SIG-M5 treated with dmso at 0.1 percent for 504 hours (cell line): ENCODE measurements at regions not wholly inside any gene's neighbourhood (a gene's known extent, or its start where the extent isn't known, plus 50 kb on each side); places are given as distances from the start of the nearest gene placed in this dataset.
"Not testable (repeated sequence)": the region's sequence is repeated elsewhere in the genome, so short reads cannot be mapped to it uniquely, and the experiment has no call there.

Experiments
- DNase-seq: peaks from one replicate; lab custom pipeline; 2025; ENCODE audit not compliant: unreplicated experiment; lab: John Stamatoyannopoulos, UW

- DNase-seq: no peak
These were observed 404.4 kb downstream of the MAFB start for GRCh38 chr20:40284611-40285010.

GRCh38 chr20:40283689-40284088 lies 405.3 kb downstream of the MAFB start:
- DNase-seq: no peak

GRCh38 chr20:40282941-40283340 lies 406.1 kb downstream of the MAFB start:
- DNase-seq: no peak

- no peak for DNase-seq
These were observed 406.5 kb downstream of the MAFB start for GRCh38 chr20:40282541-40282940.

- no peak for DNase-seq
These were observed 408.4 kb downstream of the MAFB start for GRCh38 chr20:40280616-40281015.

GRCh38 chr20:40279390-40279789 lies 409.6 kb downstream of the MAFB start:
- peak; percentile 55 for DNase-seq

- DNase-seq: no peak
These were observed 410.4 kb downstream of the MAFB start for GRCh38 chr20:40278673-40279072.

- no peak for DNase-seq
These were observed 412.7 kb downstream of the MAFB start for GRCh38 chr20:40276301-40276700.

GRCh38 chr20:40275738-40276137 lies 413.3 kb downstream of the MAFB start:
- no peak for DNase-seq

- DNase-seq: no peak
These were observed 414.0 kb downstream of the MAFB start for GRCh38 chr20:40274912-40275533.

GRCh38 chr20:40269274-40269673 lies 419.8 kb downstream of the MAFB start:
- not testable (repeated sequence) for DNase-seq

- no peak for DNase-seq
These were observed 420.5 kb downstream of the MAFB start for GRCh38 chr20:40268321-40269075.

- no peak for DNase-seq
These were observed 423.1 kb downstream of the MAFB start for GRCh38 chr20:40265825-40266533.

- DNase-seq: no peak
These were observed 426.8 kb downstream of the MAFB start for GRCh38 chr20:40262219-40262618.

GRCh38 chr20:40258931-40259330 lies 430.1 kb downstream of the MAFB start:
- no peak for DNase-seq

- no peak for DNase-seq
These were observed 431.3 kb downstream of the MAFB start for GRCh38 chr20:40257763-40258162.

GRCh38 chr20:40255365-40255764 lies 433.7 kb downstream of the MAFB start:
- DNase-seq: no peak

GRCh38 chr20:40254023-40254772 lies 434.8 kb downstream of the MAFB start:
- DNase-seq: no peak

- DNase-seq: peak; percentile 15
These were observed 437.6 kb downstream of the MAFB start for GRCh38 chr20:40251284-40251932.

GRCh38 chr20:40249805-40250204 lies 439.2 kb downstream of the MAFB start:
- DNase-seq: no peak

- no peak for DNase-seq
These were observed 443.2 kb downstream of the MAFB start for GRCh38 chr20:40245829-40246228.
